Neural cell (in vitro differentiated cells): ENCODE measurements at regions not wholly inside any gene's neighbourhood (a gene's known extent, or its start where the extent isn't known, plus 50 kb on each side); places are given as distances from the start of the nearest gene placed in this dataset.

Experiments used
- H2AFZ ChIP-seq: fragments of 200-600, 300-800 bp; sonication (generic), shearing (Covaris generic); 2 replicates; pipeline ENCODE4 v1.6.0; 2014; ENCODE audit warnings: low read depth, mild to moderate bottlenecking, antibody characterized with exemption, low read length, moderate library complexity
- H3F3A ChIP-seq: fragments of 200-600 bp; shearing (Covaris generic); 2 replicates; pipeline ENCODE4 v1.6.1; 2016; ENCODE audit warnings: mild to moderate bottlenecking, moderate library complexity, mixed read lengths, antibody characterized with exemption, low read length; ENCODE audit not compliant: insufficient read depth, poor library complexity, severe bottlenecking
- H3K27ac ChIP-seq: fragments of 200-600, 300-800 bp; sonication (generic), shearing (Covaris generic); 2 replicates; pipeline ENCODE4 v1.5.1; 2014; ENCODE audit warnings: mild to moderate bottlenecking, low read length, moderate library complexity
- H3K27me3 ChIP-seq: fragments of 300-800, 200-600 bp; sonication (generic), shearing (Covaris generic); 2 replicates; pipeline ENCODE4 v1.6.0; 2014; ENCODE audit warnings: mild to moderate bottlenecking, low read depth, low read length, moderate library complexity; ENCODE audit not compliant: insufficient read depth
- H3K36me3 ChIP-seq: fragments of 300-800, 200-600 bp; sonication (generic), shearing (Covaris generic); 2 replicates; pipeline ENCODE4 v1.5.1; 2014; ENCODE audit warnings: mild to moderate bottlenecking, antibody characterized with exemption, low read length, moderate library complexity; ENCODE audit not compliant: insufficient read depth
- H3K4me2 ChIP-seq: fragments of 300-800, 200-600 bp; sonication (generic), shearing (Covaris generic); 2 replicates; pipeline ENCODE4 v1.6.0; 2014; ENCODE audit warnings: mild to moderate bottlenecking, low read length
- H3K4me3 ChIP-seq: fragments of 300-800, 200-600 bp; sonication (generic), shearing (Covaris generic); 2 replicates; pipeline ENCODE4 v1.5.1; 2014; ENCODE audit warnings: mild to moderate bottlenecking, low read length, moderate library complexity
- H3K79me2 ChIP-seq: fragments of 200-600 bp; shearing (Covaris generic); replicated peaks from 2 replicates; pipeline ENCODE4 v1.6.0; 2014; ENCODE audit warnings: mild to moderate bottlenecking, low read length, moderate library complexity; ENCODE audit not compliant: insufficient read depth
- H3K9ac ChIP-seq: fragments of 300-800, 200-600 bp; sonication (generic), shearing (Covaris generic); 2 replicates; pipeline ENCODE4 v1.6.1; 2016; ENCODE audit warnings: mild to moderate bottlenecking, low read length, mixed read lengths
- H3K9me2 ChIP-seq: fragments of 200-600 bp; shearing (Covaris generic); 2 replicates; pipeline ENCODE4 v1.6.1; 2016; ENCODE audit warnings: mild to moderate bottlenecking, low read length, mixed read lengths; ENCODE audit not compliant: insufficient read depth
- H3K9me3 ChIP-seq: fragments of 200-600, 300-800 bp; sonication (generic), shearing (Covaris generic); 2 replicates; pipeline ENCODE4 v1.6.1; 2016; ENCODE audit warnings: mild to moderate bottlenecking, mixed run types, low read length, moderate library complexity, mixed read lengths
- H4K20me1 ChIP-seq: fragments of 200-600 bp; shearing (Covaris generic); 2 replicates; pipeline ENCODE4 v1.6.1; 2016; ENCODE audit warnings: mild to moderate bottlenecking, mixed run types; ENCODE audit not compliant: insufficient read depth
- CTCF ChIP-seq: fragments of 450-650 bp; IDR thresholded peaks from 2 replicates; pipeline ENCODE4 v1.5.1; 2014; ENCODE audit warnings: antibody characterized with exemption, mild to moderate bottlenecking, moderate library complexity; ENCODE audit not compliant: poor library complexity, severe bottlenecking
- EP300 ChIP-seq: fragments of 450-650 bp; conservative IDR thresholded peaks from 2 replicates; pipeline ENCODE4 v1.6.1; 2014; ENCODE audit warnings: antibody characterized with exemption, mild to moderate bottlenecking, moderate library complexity; ENCODE audit not compliant: poor library complexity, severe bottlenecking
- EZH2 ChIP-seq: fragments of 200-600, 300-800 bp; shearing (Covaris generic), sonication (generic); IDR thresholded peaks from 2 replicates; pipeline ENCODE4 v1.6.1; 2014; ENCODE audit warnings: antibody characterized with exemption, low read length, borderline replicate concordance, mild to moderate bottlenecking; ENCODE audit not compliant: insufficient read depth, poor library complexity, severe bottlenecking
- MXI1 ChIP-seq: fragments of 450-650 bp; conservative IDR thresholded peaks from 2 replicates; pipeline ENCODE4 v1.6.1; 2014; ENCODE audit warnings: antibody characterized with exemption, mild to moderate bottlenecking; ENCODE audit not compliant: poor library complexity, severe bottlenecking
- POLR2AphosphoS5 ChIP-seq: IDR thresholded peaks from 2 replicates; pipeline ENCODE4 v1.6.1; 2012
- RAD21 ChIP-seq: fragments of 450-650 bp; conservative IDR thresholded peaks from 2 replicates; pipeline ENCODE4 v1.6.1; 2014; ENCODE audit warnings: antibody characterized with exemption, mild to moderate bottlenecking, moderate library complexity
- REST ChIP-seq: IDR thresholded peaks from 2 replicates; pipeline ENCODE4 v1.6.1; 2012; ENCODE audit warnings: borderline replicate concordance
- SMC3 ChIP-seq: fragments of 450-650 bp; conservative IDR thresholded peaks from 2 replicates; pipeline ENCODE4 v1.6.1; 2014; ENCODE audit warnings: antibody characterized with exemption, mild to moderate bottlenecking, moderate library complexity; ENCODE audit not compliant: poor library complexity
- TAF1 ChIP-seq: IDR thresholded peaks from 2 replicates; pipeline ENCODE4 v1.6.1; 2012; ENCODE audit warnings: low read depth

- no peaks in the 10 kb centered on the region for H3K36me3 ChIP-seq
- H3K79me2 ChIP-seq = no peaks in the 10 kb centered on the region
- no peaks in the 10 kb centered on the region for H4K20me1 ChIP-seq
- no peaks in the 10 kb centered on the region for H3F3A ChIP-seq
- no peaks in the 10 kb centered on the region for H3K9me3 ChIP-seq
- TF ChIP-seq EP300 (no peak), SMC3 (no peak), REST (no peak), TAF1 (no peak), RAD21 (no peak), POLR2AphosphoS5 (no peak), EZH2 (no peak), MXI1 (no peak), CTCF (no peak)
- no peak overlapping the region for H3K4me2 ChIP-seq
- H2AFZ ChIP-seq = no peak overlapping the region
- H3K27ac ChIP-seq = no peak overlapping the region
- H3K4me3 ChIP-seq = no peak overlapping the region
- H3K9ac ChIP-seq = no peak overlapping the region
- no peaks in the 10 kb centered on the region for H3K9me2 ChIP-seq
- no peaks in the 10 kb centered on the region for H3K27me3 ChIP-seq
These were observed 134.9 kb upstream of the LRFN2 start for GRCh38 chr6:40722091-40722490.

- no peak overlapping the region for H3K4me2 ChIP-seq
- H3K36me3 ChIP-seq = no peaks in the 10 kb centered on the region
- H3K79me2 ChIP-seq = no peaks in the 10 kb centered on the region
- no peak for TF ChIP-seq SMC3
- H3K9me2 ChIP-seq = no peaks in the 10 kb centered on the region
- no peak overlapping the region for H3K9ac ChIP-seq
- no peak overlapping the region for H2AFZ ChIP-seq
- H4K20me1 ChIP-seq = no peaks in the 10 kb centered on the region
- H3K9me3 ChIP-seq = no peaks in the 10 kb centered on the region
- no peak overlapping the region for H3K4me3 ChIP-seq
- H3K27ac ChIP-seq = no peak overlapping the region
- H3K27me3 ChIP-seq = no peaks in the 10 kb centered on the region
- H3F3A ChIP-seq = no peaks in the 10 kb centered on the region
These were observed 134.2 kb upstream of the LRFN2 start for GRCh38 chr6:40721271-40721952.

GRCh38 chr6:40720375-40720748, 133.2 kb upstream of the LRFN2 start:
- Histone ChIP-seq H3K4me3 (no peak overlapping the region), H2AFZ (no peak overlapping the region)

More at GRCh38 chr6:40720375-40720748, 133.2 kb upstream of the LRFN2 start:
- Histone ChIP-seq H3K4me2 (no peak overlapping the region), H3K36me3 (no peaks in the 10 kb centered on the region), H3K27ac (no peak overlapping the region), H3K9me3 (no peaks in the 10 kb centered on the region), H3K27me3 (no peaks in the 10 kb centered on the region), H4K20me1 (no peaks in the 10 kb centered on the region), H3K9ac (no peak overlapping the region), H3F3A (no peaks in the 10 kb centered on the region), H3K79me2 (no peaks in the 10 kb centered on the region), H3K9me2 (no peaks in the 10 kb centered on the region)
- TF ChIP-seq REST = no peak
- no peak for TF ChIP-seq TAF1
- no peak for TF ChIP-seq MXI1
- TF ChIP-seq CTCF = no peak
- TF ChIP-seq EZH2 = no peak
- TF ChIP-seq POLR2AphosphoS5 = no peak
- no peak for TF ChIP-seq EP300
- no peak for TF ChIP-seq SMC3
- TF ChIP-seq RAD21 = no peak
